ENCODE measurements at regions not wholly inside any gene's neighbourhood (a gene's known extent, or its start where the extent isn't known, plus 50 kb on each side); places are given as distances from the start of the nearest gene placed in this dataset.

- Histone ChIP-seq H3K36me3 (ENCODE audit: control insufficient read depth, insufficient read depth, low read length) (no peaks in the 10 kb centered on the region), H3K9me3 (replicated peaks; ENCODE audit: control insufficient read depth, insufficient read depth, low read depth, low read length) (no peaks in the 10 kb centered on the region), H3K27me3 (ENCODE audit: control insufficient read depth in 2 of 2, insufficient read depth in 2 of 2, low read length in 2 of 2) (no peaks in the 10 kb centered on the region), H3K9ac (ENCODE audit: insufficient read depth in 1 of 2, low read depth in 2 of 2, low read length in 2 of 2) (no peak overlapping the region), H3K4me2 (ENCODE audit: insufficient read depth, low read length) (no peak overlapping the region), H3K79me2 (ENCODE audit: control insufficient read depth, insufficient read depth, low read length) (no peaks in the 10 kb centered on the region), H3K4me3 (no peak overlapping the region), H4K20me1 (replicated peaks; ENCODE audit: control insufficient read depth, insufficient read depth, low read length) (no peaks in the 10 kb centered on the region), H2AFZ (ENCODE audit: low read depth, low read length) (no peak overlapping the region), H3K4me1 (replicated peaks in 1 of 2; ENCODE audit: control insufficient read depth in 2 of 2, insufficient read depth in 2 of 2, low read length in 2 of 2) (no peaks in the 10 kb centered on the region), H3K27ac (ENCODE audit: extremely low read depth, low read depth, low read length) (no peak overlapping the region), H3K9me1 (ENCODE audit: control insufficient read depth, insufficient read depth, low read length) (no peaks in the 10 kb centered on the region)
- CTCF ChIA-PET (ENCODE audit: low intra/inter-chr PET ratio): no interaction called here
- intact Hi-C loops (cut with micrococcal nuclease) (no loop called here), in situ Hi-C loops (cut with MboI) (no loop called here)
- 2% methylated on average over 4 of the region's 4 CpGs for WGBS (ENCODE audit: insufficient coverage, low coverage, missing lambda C conversion rate)
- ATAC-seq (no peak), FAIRE-seq (no peak), DNase-seq (ENCODE audit: extremely low read depth in 1 of 4, low spot score in 3 of 4) (no peak)
- POLR2A ChIA-PET: no interaction called here
- TF ChIP-seq ZNF57 (CRISPR knock-in tag; IDR thresholded peaks at IDR 0.05) (no peak), SIRT6 (IDR thresholded peaks at IDR 0.05; ENCODE audit: low read depth, low read length) (no peak)
- no TSS peak for BruUV-seq (replicated peaks)
These were observed 91.9 kb upstream of the SLC24A3 start for GRCh38 chr20:19120569-19120968.

GRCh38 chr20:19121463-19121862, 91.0 kb upstream of the SLC24A3 start:
- Histone ChIP-seq H3K4me3 (no peak overlapping the region), H3K4me2 (ENCODE audit: insufficient read depth, low read length) (no peak overlapping the region), H3K27ac (ENCODE audit: extremely low read depth, low read depth, low read length) (no peak overlapping the region), H3K27me3 (ENCODE audit: control insufficient read depth in 2 of 2, insufficient read depth in 2 of 2, low read length in 2 of 2) (no peaks in the 10 kb centered on the region), H3K9me3 (replicated peaks; ENCODE audit: control insufficient read depth, insufficient read depth, low read depth, low read length) (no peaks in the 10 kb centered on the region), H3K9me1 (ENCODE audit: control insufficient read depth, insufficient read depth, low read length) (no peaks in the 10 kb centered on the region), H4K20me1 (replicated peaks; ENCODE audit: control insufficient read depth, insufficient read depth, low read length) (no peaks in the 10 kb centered on the region), H3K36me3 (ENCODE audit: control insufficient read depth, insufficient read depth, low read length) (no peaks in the 10 kb centered on the region), H3K4me1 (replicated peaks in 1 of 2; ENCODE audit: control insufficient read depth in 2 of 2, insufficient read depth in 2 of 2, low read length in 2 of 2) (no peaks in the 10 kb centered on the region), H3K9ac (ENCODE audit: insufficient read depth in 1 of 2, low read depth in 2 of 2, low read length in 2 of 2) (no peak overlapping the region), H2AFZ (ENCODE audit: low read depth, low read length) (no peak overlapping the region), H3K79me2 (ENCODE audit: control insufficient read depth, insufficient read depth, low read length) (no peaks in the 10 kb centered on the region)
- FAIRE-seq: no peak
- no peak for ATAC-seq
- in situ Hi-C loops (cut with MboI) (no loop called here), intact Hi-C loops (cut with micrococcal nuclease) (no loop called here)
- 0% methylated on average over 3 of the region's 3 CpGs for WGBS (ENCODE audit: insufficient coverage, low coverage, missing lambda C conversion rate)
- BruUV-seq (replicated peaks): no TSS peak
- CTCF ChIA-PET (ENCODE audit: low intra/inter-chr PET ratio): no interaction called here
- DNase-seq (ENCODE audit: extremely low read depth in 1 of 4, low spot score in 3 of 4): no peak
- POLR2A ChIA-PET: no interaction called here
- TF ChIP-seq SAP30 (IDR thresholded peaks at IDR 0.05; ENCODE audit: borderline replicate concordance, insufficient read depth, low read depth, low read length, poor library complexity, severe bottlenecking): no peak
- TF ChIP-seq ZFP36 (IDR thresholded peaks at IDR 0.05; ENCODE audit: low read depth, low read length, partially characterized antibody): no peak
- TF ChIP-seq HSF4 (CRISPR knock-in tag; IDR thresholded peaks at IDR 0.05; ENCODE audit: borderline replicate concordance): no peak
- no peak for TF ChIP-seq SRSF7 (optimal IDR thresholded peaks at IDR 0.05; ENCODE audit: low read depth, low read length)
- TF ChIP-seq PHF20 (IDR thresholded peaks at IDR 0.05; ENCODE audit: partially characterized antibody): no peak
- TF ChIP-seq E2F4 (CRISPR knock-in tag; IDR thresholded peaks at IDR 0.05; ENCODE audit: low read depth): no peak
- no peak for TF ChIP-seq ARID3B (CRISPR knock-in tag; IDR thresholded peaks at IDR 0.05; ENCODE audit: borderline replicate concordance)
- no peak for TF ChIP-seq JUN (IDR thresholded peaks at IDR 0.05; ENCODE audit: borderline replicate concordance, low read depth, low read length)
- no peak for TF ChIP-seq JUN (CRISPR knock-in tag; IDR thresholded peaks at IDR 0.05; ENCODE audit: borderline replicate concordance)
- TF ChIP-seq KHSRP (IDR thresholded peaks at IDR 0.05): no peak
- no peak for TF ChIP-seq ZNF766 (CRISPR knock-in tag; conservative IDR thresholded peaks at IDR 0.05)
- no peak for TF ChIP-seq KLF10 (CRISPR knock-in tag; IDR thresholded peaks at IDR 0.05)
- TF ChIP-seq MBD2 (IDR thresholded peaks at IDR 0.05; ENCODE audit: borderline replicate concordance, low read depth): no peak
- TF ChIP-seq HDAC6 (IDR thresholded peaks at IDR 0.05; ENCODE audit: low read depth, low read length): no peak
